ENCODE measurements at regions not wholly inside any gene's neighbourhood (a gene's known extent, or its start where the extent isn't known, plus 50 kb on each side); places are given as distances from the start of the nearest gene placed in this dataset.
"Not testable (repeated sequence)": the region's sequence is repeated elsewhere in the genome, so short reads cannot be mapped to it uniquely, and the experiment has no call there.

DNA sequence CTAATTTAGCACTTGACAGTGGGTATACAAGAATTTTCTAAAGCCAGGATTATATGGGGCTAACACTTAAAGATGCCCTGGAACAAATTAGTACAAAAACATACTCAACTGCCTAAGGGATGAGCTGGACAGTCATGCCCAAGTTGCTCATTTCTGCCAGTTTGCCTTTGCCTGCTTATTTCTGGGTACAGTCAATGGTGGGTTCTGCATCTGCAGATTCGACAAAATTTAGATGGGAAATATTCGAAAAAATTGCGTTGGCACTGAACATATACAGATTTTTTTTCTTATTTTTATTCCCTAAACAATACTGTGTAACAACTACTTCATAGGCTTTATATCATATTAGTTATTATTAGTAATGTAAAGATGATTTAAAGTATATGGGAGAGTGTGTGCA lies 591.9 kb downstream of the EPM2A start:
- DNase-seq: no peak

DNA sequence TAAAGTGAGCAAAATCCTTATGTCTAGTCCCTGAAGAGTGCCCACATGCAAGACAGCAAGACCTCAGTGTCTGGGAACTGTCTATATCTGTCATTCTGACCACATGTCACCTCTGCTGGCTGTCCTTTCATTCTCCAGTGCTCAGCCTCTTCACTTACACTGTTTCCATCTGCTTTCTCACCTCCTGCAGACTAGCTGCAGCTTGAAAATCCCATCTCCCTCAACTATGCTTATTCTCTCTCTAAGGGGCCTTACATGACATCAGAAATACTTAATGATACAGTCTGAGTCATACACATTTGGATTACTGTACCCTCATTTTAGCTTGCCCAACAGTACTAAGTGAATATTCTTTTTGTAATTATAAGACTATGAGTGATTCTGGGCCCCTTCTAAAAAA lies 587.8 kb downstream of the EPM2A start:
- DNase-seq: no peak

DNA sequence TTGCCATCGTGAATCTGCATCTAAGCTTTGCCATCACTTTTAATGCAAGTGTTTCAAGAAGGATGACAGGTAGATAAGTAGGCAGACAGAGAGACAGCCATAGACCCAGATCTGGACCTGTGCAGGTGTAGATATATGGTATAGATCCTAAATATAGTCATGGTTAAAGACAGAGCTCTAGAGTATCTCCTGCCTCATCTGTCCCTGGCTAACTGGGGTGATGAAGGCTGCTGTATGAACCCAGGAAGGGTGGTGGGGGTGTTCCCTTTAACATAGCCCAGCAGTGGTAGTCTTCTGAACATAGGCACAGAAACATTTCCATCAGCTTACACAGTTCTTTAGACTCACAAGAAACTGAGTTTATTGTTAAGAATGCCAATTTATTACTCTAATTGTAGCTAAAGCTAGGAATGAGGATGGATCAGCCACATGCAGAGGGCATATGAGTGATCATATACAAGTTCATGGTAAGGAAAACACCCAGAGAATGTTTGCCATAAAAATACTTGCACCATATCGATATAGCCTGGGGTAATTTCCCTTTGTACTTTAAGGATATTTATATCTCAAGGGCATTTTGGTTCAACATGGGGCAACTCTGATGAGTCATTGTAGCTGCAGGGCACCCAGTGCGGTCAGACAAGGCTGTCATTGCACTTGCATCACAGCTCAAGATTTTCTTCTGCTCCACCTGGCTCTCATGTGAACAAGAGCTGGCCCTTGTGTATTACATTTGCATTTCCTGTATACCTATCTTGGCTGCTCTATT lies 587.2 kb downstream of the EPM2A start:
- DNase-seq: no peak

DNA sequence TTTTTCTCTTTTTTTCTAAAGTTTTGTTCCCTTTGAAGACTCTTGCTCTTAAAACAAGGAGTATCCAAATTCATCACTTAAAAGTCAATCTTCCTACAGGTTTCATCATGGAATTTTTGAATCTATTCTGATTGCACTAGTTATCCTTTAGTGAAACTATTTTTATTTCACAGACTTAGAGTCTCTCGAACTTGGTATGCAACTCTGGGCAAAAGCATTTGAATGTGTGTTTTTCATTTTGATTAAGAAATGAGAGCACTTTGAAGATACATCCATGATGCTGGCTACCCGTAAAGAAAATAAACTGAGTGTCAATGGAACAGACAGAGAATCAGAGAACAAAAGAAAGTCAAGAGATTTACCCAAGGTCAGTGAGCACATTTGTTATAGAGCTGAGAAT lies 586.5 kb downstream of the EPM2A start:
- no peak for DNase-seq

DNA sequence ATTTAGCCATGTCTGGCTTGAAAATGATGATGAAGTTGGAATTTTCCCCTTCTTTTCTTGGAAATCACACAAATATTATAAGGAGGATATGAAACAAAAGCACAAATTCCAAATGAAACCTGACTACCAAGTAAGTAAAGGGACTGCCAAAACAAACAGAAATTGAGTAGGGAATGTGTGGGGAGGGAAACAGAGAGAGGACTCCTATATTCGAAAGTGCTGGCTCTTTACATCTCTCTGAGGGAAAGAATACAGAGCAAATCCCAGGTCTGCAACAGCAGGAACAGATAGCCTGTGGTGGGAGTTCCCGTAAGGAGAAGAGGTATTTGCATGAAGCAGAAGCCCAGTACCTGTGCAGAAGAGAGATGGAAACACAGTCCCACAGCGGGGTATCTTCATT lies 583.7 kb downstream of the EPM2A start:
- DNase-seq: no peak

DNA sequence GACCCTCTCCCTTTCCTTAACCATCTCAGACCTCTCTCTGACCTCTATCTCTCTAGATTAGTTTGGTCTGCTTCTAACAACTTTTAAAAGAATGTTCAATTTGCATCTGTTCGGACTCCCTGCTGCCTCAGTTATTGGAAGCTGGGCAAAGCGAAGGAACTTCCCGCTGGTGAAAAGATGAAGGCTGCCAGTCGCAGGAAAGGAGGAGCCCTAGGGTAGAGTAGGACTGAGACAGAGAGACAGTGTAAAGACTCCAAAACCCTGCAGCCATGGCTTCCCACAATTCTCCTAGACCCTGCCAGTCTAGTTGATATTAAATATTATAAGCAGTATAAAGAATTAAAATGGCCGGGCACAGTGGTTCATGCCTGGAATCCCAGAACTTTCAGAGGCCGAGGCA lies 581.8 kb downstream of the EPM2A start:
- DNase-seq: no peak

DNA sequence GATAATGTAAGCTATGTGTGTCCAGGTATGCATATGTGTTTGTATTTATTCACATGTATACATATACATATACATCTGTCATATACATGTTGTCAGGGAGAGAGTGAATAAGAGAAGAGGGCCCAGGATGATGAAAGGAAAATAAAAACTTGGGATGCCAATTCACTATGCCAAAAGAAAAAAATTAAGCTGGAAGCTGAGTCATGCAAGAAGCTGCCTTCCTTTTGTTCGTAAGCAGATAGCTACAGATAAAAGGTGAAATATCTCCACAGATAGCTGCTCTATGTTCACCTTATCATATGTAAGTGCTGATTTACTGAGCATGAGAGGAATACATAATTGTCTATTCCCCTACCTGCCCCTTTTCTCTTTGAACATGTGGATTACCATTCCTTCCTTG lies 579.9 kb downstream of the EPM2A start:
- no peak for DNase-seq

DNA sequence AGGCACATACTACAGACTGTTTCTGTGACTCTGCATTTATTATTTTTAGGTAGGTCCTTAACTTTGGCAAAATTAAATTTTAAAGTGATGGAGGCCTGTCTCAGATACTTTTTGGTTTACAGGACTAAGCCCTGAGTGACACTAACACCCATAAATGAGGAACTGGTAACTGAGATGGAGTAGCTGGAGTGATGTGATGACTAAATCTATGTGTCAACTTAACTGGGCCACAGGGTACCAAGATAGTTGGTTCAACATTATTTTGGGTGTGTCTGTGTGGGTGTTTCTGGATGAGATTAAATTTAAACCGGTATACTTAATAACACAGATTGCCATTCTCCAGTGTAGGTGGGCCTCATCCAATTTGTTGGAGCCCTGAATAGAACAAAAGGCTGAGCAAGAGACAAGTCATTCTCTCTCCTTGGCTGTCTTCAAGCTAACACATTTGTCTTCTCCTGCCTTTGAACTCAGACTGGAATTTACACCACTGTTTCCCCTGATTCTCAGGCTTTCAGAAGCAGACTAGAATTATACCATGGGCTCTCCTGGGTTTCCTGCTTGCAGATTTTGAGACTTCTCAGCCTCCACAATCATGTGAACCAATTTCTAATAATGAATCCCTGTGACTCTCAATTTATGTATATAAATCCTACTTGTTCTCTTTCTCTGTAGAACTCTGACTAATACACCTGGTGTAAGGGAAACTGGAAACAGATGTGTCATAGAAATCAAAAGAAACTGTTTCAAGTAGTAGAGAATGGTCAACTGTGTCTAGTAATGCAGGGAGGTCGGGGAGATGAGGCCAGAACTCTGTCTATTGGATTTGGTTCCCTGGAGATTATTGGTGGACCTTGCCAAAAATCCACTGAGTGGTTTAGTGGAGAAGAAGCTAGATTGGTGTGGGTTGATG lies 579.2 kb downstream of the EPM2A start:
- no peak for DNase-seq

DNA sequence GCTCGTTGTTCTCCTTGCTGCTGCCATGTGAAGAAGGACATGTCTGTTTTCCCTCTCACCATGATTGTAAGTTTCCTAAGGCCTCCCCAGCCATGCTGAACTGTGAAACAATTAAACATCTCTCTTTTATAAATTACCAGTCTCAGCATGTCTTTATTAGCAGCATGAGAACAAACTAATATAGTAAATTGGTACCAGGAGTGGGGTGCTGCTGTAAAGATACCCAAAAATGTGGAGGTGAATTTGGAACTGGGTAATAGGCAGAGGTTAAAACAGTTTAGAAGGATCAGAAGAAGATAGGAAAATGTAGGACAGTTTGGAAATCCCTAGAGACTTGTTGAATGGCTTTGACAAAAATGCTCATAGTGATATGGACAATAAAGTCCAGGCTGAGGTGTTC lies 576.7 kb downstream of the EPM2A start:
- not testable (repeated sequence) for DNase-seq

DNA sequence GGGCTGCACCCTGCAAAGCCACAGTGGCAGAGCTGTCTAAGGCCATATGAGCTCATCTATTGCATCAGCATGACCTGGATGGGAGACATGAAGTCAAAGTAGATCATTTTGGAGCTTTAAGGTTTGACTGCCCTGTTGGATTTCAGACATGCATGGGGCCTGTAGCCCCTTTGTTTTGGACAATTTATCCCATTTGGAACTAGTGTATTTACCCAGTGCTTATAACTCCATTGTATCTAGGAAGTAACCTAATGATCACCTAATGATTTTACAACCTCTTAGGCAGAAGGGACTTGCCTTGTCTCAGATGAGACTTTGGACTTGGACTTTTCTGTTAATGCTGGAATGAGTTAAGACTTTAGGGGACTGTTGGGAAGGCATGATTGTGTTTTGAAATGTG lies 575.4 kb downstream of the EPM2A start:
- DNase-seq: no peak

DNA sequence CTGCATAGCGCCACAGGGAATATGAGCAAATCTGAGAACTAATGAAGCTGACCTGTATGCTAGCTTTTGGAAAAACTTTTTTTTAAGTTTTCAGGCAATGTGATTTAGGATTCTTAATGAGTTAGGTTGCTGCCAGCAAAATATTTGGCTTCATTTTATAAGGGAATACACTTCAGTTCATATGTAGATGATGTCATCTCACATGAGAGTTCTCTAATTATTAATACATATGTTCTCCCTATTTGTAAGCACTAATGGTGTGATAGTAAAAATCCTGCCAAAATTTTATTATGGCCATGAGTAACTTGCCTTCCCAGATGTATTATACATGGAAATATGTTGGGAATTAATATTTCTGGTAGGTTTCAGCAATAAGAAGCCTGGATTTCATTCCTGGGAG lies 573.8 kb downstream of the EPM2A start:
- DNase-seq: no peak

DNA sequence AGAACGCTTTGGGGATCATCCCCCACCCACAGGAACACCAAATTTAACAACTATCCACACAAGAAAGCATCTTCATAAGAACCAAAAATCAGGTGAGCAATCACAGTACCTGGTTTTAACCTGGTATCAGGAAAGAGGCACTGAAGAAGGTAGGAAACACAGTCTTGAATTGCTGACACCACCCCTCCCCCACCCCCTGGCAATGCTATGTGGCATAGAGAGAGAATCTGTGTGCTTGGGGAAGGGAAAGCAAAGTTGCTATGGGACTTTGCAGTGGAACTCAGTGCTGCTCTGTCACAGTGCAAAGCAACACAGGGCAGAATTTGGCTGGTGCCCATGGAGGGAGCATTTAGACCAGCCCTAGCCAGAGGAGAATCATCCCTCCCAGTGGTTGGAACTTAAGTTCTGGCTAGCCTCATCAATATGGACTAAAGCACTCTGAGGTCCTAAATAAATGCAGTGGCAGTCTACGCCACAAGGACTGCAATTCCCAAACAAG lies 565.5 kb downstream of the EPM2A start:
- no peak for DNase-seq

DNA sequence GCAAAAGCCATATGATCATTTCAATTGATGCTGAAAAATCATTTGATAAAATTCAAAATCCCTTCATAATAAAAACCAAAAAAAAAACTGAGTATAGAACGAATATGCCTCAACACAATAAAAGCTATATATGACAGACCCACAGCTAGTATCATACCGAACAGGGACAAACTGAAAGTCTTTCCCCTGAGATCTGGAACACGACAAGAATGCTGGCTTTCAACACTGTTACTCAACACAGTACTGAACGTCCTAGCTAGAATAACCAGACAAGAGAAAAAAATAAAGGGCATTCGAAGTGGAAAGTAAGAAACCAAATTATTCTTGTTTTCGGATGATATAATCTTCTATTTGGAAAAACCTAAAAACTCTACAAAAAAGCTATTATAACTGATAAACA lies 559.9 kb downstream of the EPM2A start:
- no peak for DNase-seq

DNA sequence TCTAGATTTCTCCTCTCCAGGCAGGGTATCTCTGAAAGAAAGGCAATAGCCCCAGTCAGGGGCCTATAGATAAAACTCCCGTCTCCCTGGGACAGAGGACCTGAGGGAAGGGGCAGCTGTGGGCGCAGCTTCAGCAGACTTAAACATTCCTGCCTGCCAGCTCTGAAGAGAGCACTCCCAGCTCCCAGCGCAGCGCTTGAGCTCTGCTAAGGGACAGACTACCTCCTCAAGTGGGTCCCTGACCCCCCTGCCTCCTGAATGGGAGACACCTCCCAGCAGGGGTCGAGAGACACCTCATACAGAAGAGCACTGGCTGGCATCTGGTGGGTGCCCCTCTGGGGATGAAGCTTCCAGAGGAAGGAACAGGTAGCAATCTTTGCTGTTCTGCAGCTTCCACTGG lies 556.9 kb downstream of the EPM2A start:
- no peak for DNase-seq

DNA sequence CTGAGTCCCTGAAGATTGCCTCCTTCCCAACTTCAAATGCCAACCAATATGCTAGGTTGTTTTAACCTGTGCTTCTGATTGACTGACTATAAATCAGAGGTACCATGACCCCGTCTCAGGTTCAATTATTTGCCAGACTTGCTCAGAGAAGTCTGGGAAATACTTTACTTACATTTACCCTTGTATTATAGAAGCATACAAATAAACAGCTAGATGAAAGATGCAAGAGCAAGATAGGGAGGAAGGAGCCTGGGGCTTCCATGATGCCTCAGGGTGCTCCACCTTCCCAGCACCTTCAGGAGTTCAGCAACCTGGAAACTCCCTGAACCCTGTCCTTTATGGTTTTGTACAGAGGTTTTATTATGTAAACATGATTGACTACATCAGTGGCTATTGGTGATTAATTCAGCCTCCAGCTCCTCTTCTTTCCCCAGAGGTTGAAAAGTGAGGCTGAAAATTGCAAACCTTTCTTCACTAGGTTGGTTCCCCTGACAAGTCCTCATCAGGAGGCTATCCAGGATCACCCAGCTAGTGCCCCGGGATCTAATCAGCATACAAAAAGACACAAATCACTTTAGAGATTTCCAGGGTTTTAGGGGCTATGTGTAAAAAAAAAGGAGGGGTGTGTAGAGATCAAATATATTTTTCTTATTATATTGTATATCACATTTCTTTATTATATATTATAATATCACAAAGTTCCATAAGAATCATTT lies 547.7 kb downstream of the EPM2A start:
- no peak for DNase-seq

DNA sequence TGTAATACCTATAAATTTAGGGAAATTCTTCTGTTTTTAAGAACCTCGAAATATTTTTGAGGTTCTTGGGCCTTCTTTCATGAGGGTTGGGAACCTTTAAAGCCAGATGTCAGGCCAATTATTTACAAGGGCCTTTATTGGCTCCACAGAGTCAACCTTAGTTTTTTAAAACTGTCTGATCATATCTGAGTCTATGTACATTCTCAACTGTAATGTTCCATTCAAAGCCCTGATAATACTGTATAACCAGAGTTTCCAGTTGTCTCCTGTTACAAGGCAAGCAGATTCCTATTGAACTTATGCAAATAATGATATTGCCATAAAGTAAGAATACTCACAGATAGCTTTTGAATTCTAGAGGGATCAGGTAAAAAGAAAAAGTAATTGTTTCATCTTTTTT lies 545.5 kb downstream of the EPM2A start:
- DNase-seq: no peak

DNA sequence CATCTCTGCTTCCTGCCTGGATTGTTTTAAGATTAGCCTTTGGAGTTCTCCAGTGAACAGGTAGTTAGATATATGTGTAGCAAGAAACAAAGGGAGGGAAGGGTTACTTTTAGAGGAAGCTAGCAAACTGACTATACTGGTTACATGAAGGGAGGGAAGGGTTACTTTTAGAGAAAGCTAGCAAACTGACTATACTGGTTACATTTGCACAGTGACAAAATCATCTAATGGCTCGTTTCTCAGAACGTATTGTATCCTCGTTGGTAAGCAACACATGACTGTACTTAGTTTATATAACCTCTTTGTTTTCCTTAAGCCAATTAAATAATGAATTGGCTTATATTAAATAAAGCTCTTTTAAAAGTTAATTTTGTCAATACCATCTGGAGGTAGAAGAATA lies 540.9 kb downstream of the EPM2A start:
- DNase-seq: no peak

DNA sequence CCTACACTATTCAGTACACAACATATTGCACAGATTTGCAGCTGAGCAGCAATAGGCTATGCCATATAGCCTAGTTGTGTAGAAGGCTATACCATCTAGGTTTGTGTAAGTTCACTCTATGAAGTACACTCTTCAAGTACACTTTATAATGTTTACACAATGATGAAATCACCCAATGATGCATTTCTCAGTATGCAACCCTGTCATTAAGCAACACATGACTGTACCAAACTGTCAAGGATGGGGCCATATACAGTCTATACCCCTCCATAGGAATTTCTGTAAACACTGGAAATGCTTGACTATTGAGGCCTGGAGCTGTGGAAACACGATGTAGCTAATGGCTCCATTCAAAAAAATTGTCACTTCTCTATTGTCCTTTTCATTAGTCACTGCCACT lies 535.4 kb downstream of the EPM2A start:
- no peak for DNase-seq

DNA sequence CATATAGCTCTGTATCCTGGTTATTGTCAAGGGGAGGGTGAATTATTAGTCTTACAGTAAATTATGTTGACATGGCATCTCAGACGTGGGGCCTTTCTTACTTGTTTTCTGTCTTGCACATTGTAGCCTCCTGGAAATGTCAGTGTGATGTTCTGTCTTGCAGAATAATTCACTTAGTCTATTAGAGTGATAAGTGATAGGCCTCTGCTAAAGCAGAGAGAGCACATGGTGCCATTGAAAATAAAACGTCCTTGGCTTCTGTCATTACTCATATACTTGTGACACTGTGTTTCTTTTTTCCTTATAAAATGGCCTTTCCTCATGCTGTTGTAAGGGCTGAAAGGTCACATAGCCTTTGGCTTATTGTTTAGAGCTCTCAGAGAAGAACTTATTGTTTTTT lies 531.0 kb downstream of the EPM2A start:
- DNase-seq: peak; percentile 24

DNA sequence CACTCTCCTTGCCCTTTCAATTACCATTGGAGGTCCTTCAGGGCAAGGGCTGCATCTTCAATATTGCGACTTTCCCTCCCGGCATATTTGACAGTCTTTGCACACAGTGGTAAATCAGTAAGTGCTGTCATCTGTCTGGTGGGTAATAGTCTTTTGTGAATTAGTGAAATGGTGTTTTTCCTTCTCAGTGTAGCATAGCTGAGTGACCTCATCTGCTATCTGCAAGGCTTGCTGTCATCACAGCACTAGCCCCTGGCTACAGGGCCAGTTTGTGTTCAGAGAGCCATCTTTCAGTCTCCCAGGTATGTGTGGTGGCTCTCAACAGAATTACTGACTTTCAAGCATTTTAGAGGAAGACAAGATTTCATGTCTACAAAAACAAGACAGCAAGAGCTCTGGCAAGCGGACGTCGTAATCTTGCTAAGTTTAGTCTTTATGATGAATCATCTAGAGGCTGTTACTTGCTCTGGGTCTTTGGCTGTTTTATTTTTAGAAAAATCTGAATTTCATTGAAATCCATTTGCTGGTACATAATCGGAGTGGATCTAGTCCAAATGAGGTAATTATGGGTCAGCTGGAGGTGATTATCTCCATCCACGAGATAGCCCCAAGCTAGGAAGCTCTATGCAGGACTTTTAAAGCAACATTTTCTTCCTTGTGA lies 528.9 kb downstream of the EPM2A start:
- DNase-seq: no peak

DNA sequence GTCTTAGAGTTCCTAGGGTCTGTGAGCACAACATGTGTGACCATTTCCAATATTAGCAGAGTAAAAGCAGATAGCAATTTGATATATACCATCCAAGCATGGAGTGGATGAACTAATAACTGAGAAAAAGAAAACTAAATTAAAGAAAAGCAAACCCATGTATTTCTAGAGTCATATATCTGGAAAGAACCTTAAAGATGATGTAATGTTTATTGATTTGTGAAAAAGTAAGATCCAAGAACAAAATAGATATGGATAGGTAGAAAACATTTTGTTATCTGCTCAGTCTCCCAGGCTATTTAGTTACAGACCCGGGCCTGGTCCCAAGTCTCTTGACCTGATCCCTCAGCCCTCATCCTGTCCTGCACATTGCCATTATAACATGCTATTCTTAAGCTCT lies 526.8 kb downstream of the EPM2A start:
- no peak for DNase-seq

DNA sequence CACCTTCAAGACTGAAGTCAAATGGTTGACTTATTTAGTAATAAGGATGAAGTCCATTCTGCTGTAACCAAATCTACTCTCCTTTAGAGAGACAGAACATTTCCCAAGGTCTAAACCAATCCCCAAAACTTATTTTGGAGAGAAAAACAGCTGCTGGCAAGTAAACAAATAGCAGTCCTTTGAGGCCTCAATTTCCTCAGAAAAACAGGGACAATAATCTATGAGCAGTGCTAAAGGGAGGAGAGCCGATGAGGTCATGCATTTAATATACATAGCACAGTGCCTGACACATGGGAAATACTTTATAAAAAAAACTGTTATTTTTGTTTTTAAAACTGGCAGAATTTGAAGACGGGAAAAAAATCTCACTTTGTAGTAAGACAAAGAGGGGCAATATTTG lies 526.0 kb downstream of the EPM2A start:
- DNase-seq: no peak

DNA sequence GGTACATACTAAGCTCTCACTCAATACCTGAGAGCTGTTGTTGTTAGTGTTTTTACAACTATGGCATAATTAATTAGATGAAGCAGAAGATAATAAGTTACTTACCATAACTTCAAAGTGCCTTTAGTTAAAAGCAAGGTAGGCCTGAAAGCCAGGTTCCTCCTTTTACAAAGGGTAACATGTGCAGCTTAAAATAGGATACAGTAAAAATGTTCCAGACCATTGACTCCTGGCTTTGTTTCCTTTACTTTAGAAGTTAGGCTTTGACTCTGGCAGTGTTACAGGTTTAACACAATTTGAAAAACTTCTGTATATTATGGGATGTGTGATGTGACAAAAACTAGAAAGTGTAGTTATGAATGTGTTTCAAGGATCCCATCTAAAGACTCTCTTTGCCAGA lies 522.5 kb downstream of the EPM2A start:
- no peak for DNase-seq

Measured in retina (tissue), 1 donor.